ENCODE measurements at regions not wholly inside any gene's neighbourhood (a gene's known extent, or its start where the extent isn't known, plus 50 kb on each side); places are given as distances from the start of the nearest gene placed in this dataset.
"Not testable (repeated sequence)": the region's sequence is repeated elsewhere in the genome, so short reads cannot be mapped to it uniquely, and the experiment has no call there.

DNA sequence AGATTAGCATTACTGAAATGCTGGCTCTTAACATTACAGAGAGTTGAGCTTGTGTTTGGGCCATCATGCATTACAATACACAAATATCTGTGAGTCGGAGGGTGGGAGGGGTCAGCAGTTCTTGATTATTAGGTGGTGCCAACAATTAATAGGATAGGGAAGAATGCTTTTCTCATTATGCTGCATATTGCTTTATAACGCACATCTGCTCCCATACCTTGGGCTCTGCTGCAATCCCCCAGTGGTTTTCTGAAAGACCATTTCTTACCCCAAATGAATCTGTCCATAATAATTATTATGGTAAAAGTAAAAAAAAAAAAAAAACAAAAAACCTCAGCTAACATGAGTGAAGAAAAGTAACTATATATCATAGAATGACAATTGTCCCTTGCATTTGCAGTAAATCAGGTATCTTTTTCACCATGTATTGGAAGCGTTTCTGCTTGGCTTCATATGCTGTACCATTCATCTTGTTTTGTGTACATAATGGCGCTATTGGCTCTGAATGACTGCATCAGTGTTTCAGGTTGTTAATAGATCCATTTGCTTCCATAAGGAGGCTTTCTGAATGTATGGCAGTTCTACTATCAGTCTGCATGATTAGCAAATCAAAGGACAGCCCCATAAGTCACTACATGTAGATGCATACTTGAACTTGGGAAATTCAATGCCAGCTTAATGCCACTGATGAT, 75.9 kb downstream of the CAVIN4 start:
- Histone ChIP-seq H3K36me3 (ENCODE audit: control insufficient read depth in 4 of 4, insufficient read depth in 4 of 4, low read length in 4 of 4) (no peaks in the 10 kb centered on the region), H3K27me3 (ENCODE audit: control insufficient read depth in 3 of 3, insufficient read depth in 3 of 3, low read length in 2 of 3) (no peaks in the 10 kb centered on the region), H3K9me3 (ENCODE audit: control insufficient read depth in 4 of 4, insufficient read depth in 3 of 4, low read length in 3 of 4) (peaks cover 0 to 10% (median 5%) of the 10 kb centered on the region in 4 donors), H3K27ac (ENCODE audit: low read depth in 1 of 2, low read length in 1 of 2) (no peak overlapping the region), H3K4me1 (ENCODE audit: control insufficient read depth in 5 of 5, insufficient read depth in 5 of 5, low read length in 5 of 5) (no peaks in the 10 kb centered on the region), H3K9ac (ENCODE audit: insufficient read depth in 1 of 2, low read length in 2 of 2) (no peak overlapping the region), H3K4me3 (no peak overlapping the region)
- WGBS, 2 donors = 91 to 92% methylated on average over 4 of the region's 4 CpGs
- ATAC-seq (ENCODE audit: insufficient read depth, low FRiP score) (no peak), DNase-seq (no peak)
- TF ChIP-seq, protein P1, sequence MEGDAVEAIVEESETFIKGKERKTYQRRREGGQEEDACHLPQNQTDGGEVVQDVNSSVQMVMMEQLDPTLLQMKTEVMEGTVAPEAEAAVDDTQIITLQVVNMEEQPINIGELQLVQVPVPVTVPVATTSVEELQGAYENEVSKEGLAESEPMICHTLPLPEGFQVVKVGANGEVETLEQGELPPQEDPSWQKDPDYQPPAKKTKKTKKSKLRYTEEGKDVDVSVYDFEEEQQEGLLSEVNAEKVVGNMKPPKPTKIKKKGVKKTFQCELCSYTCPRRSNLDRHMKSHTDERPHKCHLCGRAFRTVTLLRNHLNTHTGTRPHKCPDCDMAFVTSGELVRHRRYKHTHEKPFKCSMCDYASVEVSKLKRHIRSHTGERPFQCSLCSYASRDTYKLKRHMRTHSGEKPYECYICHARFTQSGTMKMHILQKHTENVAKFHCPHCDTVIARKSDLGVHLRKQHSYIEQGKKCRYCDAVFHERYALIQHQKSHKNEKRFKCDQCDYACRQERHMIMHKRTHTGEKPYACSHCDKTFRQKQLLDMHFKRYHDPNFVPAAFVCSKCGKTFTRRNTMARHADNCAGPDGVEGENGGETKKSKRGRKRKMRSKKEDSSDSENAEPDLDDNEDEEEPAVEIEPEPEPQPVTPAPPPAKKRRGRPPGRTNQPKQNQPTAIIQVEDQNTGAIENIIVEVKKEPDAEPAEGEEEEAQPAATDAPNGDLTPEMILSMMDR (IDR thresholded peaks at IDR 0.05; ENCODE audit: control extremely low read depth, extremely low read depth) = no peak

DNA sequence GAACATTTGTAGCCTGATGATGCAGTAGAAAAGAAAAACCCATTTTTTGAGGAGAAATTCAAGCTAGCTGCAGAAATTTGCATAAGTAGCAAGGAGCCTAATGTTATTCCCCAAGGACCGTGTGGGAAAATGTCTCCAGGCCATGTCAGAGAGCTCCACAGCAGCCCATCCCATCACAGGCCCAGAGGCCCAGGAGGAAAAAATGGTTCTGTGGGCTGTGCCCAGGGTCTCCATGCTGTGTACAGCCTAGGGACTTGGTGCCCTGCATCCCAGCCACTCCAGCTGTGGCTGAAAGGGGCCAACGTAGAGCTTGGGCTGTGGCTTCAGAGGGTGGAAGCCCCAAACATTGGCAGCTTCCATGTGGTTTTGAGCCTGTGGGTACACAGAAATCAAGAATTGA, 79.0 kb downstream of the CAVIN4 start:
- not testable (repeated sequence) for H3K27me3 ChIP-seq (ENCODE audit: control insufficient read depth in 3 of 3, insufficient read depth in 3 of 3, low read length in 2 of 3); H3K36me3 ChIP-seq (ENCODE audit: control insufficient read depth in 4 of 4, insufficient read depth in 4 of 4, low read length in 4 of 4); H3K9ac ChIP-seq (ENCODE audit: insufficient read depth in 1 of 2, low read length in 2 of 2); DNase-seq; ATAC-seq (ENCODE audit: insufficient read depth, low FRiP score); H3K9me3 ChIP-seq (ENCODE audit: control insufficient read depth in 4 of 4, insufficient read depth in 3 of 4, low read length in 3 of 4); H3K27ac ChIP-seq (ENCODE audit: low read depth in 1 of 2, low read length in 1 of 2); H3K4me3 ChIP-seq; H3K4me1 ChIP-seq (ENCODE audit: control insufficient read depth in 5 of 5, insufficient read depth in 5 of 5, low read length in 5 of 5)
- WGBS, 2 donors = 79 to 87% methylated on average over 2 of the region's 2 CpGs

DNA sequence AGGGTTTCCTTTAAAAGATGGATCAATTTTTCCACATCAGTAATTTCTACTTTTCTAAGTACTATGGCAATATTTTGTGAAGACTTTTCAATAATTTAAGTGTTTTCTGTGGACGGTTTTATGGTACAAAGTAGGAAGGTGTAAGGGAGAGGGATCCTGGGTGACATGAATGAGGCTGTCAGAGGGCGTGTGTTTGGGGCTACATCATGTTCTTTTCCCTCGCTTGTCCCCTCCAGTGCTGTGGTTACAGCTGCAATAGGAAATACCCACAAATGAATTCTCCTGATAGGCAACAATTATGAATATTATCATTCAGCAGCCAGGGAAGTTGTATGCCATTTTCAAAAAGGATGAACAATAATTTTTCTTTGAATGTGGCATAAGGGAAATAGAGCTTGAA, 83.8 kb downstream of the CAVIN4 start:
- Histone ChIP-seq H3K9ac (ENCODE audit: insufficient read depth in 1 of 2, low read length in 2 of 2) (no peak overlapping the region), H3K27ac (ENCODE audit: low read depth in 1 of 2, low read length in 1 of 2) (no peak overlapping the region), H3K9me3 (ENCODE audit: control insufficient read depth in 4 of 4, insufficient read depth in 3 of 4, low read length in 3 of 4) (peaks cover 0 to 10% (median 1%) of the 10 kb centered on the region in 4 donors), H3K4me1 (ENCODE audit: control insufficient read depth in 5 of 5, insufficient read depth in 5 of 5, low read length in 5 of 5) (no peaks in the 10 kb centered on the region), H3K36me3 (ENCODE audit: control insufficient read depth in 4 of 4, insufficient read depth in 4 of 4, low read length in 4 of 4) (no peaks in the 10 kb centered on the region), H3K27me3 (ENCODE audit: control insufficient read depth in 3 of 3, insufficient read depth in 3 of 3, low read length in 2 of 3) (no peaks in the 10 kb centered on the region), H3K4me3 (no peak overlapping the region)
- WGBS, 2 donors = 61 to 72% methylated on average over 3 of the region's 3 CpGs
- DNase-seq (no peak), ATAC-seq (ENCODE audit: insufficient read depth, low FRiP score) (no peak)
- TF ChIP-seq, protein P1 (IDR thresholded peaks at IDR 0.05; ENCODE audit: control extremely low read depth, extremely low read depth) = no peak

DNA sequence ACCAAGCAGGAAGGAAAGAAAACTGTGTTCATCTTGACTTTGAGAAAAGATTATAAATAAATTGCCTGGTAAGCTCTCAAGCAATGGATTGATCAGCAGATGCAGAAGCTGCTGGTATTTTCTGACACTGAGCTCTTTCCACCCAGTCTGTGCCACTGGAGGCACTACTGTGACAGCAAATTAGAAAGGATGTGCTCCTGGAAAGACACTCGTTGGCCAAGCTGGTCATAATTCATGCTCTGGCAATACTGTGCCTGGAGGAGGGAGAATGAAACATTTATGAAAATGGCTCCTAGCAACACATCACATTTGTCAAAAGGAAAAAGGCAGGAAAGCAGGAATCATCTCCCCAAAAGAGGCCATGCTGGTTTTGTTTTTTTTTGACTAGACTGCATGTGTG, 84.2 kb downstream of the CAVIN4 start:
- DNase-seq (no peak), ATAC-seq (ENCODE audit: insufficient read depth, low FRiP score) (no peak)
- H3K36me3 ChIP-seq (ENCODE audit: control insufficient read depth in 4 of 4, insufficient read depth in 4 of 4, low read length in 4 of 4) = no peaks in the 10 kb centered on the region
- H3K27ac ChIP-seq (ENCODE audit: low read depth in 1 of 2, low read length in 1 of 2) = no peak overlapping the region
- no peaks in the 10 kb centered on the region for H3K27me3 ChIP-seq (ENCODE audit: control insufficient read depth in 3 of 3, insufficient read depth in 3 of 3, low read length in 2 of 3)
- 18 to 24% methylated on average over 1 of the region's 1 CpG for whole genome bisulfite sequencing, 2 donors
- H3K4me1 ChIP-seq (ENCODE audit: control insufficient read depth in 5 of 5, insufficient read depth in 5 of 5, low read length in 5 of 5) = no peaks in the 10 kb centered on the region
- H3K9me3 ChIP-seq (ENCODE audit: control insufficient read depth in 4 of 4, insufficient read depth in 3 of 4, low read length in 3 of 4) = peaks cover 0 to 11% (median 1%) of the 10 kb centered on the region in 4 donors
- no peak overlapping the region for H3K4me3 ChIP-seq
- no peak overlapping the region for H3K9ac ChIP-seq (ENCODE audit: insufficient read depth in 1 of 2, low read length in 2 of 2)
- TF ChIP-seq, protein P1 (IDR thresholded peaks at IDR 0.05; ENCODE audit: control extremely low read depth, extremely low read depth) = no peak
